DND-41 (cell line): ENCODE measurements at regions not wholly inside any gene's neighbourhood (a gene's known extent, or its start where the extent isn't known, plus 50 kb on each side); places are given as distances from the start of the nearest gene placed in this dataset.

ENCODE experiments used
- EZH2 ChIP-seq: IDR thresholded peaks from 3 replicates; pipeline ENCODE4 v1.6.1; 2012; ENCODE audit warnings: borderline replicate concordance, low read depth, mild to moderate bottlenecking, moderate library complexity, low read length, inconsistent platforms; ENCODE audit not compliant: severe bottlenecking
- TF ChIP-seq, protein P1 (sequence below): IDR thresholded peaks from 2 replicates; pipeline ENCODE4 v1.5.1; 2012; ENCODE audit warnings: borderline replicate concordance, low read length, moderate library complexity, mild to moderate bottlenecking; ENCODE audit not compliant: poor library complexity, severe bottlenecking; ENCODE audit errors: extremely low read depth

DNA sequence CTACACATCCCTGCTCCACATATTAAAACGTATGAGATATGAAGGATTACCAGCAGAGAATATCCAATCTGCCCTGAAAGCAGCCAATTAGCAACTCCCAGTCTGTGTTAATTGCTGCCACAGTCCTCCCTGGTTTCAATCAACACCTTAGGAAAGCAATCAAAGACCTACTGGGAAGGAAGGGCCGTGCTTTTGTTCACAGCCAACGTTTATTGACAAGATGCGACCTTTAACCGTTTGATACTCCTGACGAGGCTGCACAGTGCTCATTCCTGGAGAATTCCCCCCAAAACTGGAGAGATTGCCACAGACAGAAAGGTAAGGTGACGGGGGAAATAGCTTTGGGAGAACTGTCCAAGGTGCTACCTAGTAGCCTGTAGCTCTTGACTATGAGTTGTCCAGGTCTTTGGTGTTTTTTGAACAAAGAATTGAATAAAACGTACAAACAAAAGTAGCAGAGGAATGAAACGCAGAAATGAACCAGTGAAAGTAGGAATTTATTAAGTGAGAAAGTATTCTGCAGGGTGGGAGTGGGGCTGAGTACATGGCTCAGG, 596.5 kb downstream of the NLGN4X start:
- TF ChIP-seq EZH2, result no peak
- TF ChIP-seq, protein P1, sequence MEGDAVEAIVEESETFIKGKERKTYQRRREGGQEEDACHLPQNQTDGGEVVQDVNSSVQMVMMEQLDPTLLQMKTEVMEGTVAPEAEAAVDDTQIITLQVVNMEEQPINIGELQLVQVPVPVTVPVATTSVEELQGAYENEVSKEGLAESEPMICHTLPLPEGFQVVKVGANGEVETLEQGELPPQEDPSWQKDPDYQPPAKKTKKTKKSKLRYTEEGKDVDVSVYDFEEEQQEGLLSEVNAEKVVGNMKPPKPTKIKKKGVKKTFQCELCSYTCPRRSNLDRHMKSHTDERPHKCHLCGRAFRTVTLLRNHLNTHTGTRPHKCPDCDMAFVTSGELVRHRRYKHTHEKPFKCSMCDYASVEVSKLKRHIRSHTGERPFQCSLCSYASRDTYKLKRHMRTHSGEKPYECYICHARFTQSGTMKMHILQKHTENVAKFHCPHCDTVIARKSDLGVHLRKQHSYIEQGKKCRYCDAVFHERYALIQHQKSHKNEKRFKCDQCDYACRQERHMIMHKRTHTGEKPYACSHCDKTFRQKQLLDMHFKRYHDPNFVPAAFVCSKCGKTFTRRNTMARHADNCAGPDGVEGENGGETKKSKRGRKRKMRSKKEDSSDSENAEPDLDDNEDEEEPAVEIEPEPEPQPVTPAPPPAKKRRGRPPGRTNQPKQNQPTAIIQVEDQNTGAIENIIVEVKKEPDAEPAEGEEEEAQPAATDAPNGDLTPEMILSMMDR, result no peak
